GM23338 (cell line): ENCODE measurements at regions not wholly inside any gene's neighbourhood (a gene's known extent, or its start where the extent isn't known, plus 50 kb on each side); places are given as distances from the start of the nearest gene placed in this dataset.

Experiments
- ATAC-seq: fragments of 200-7000 bp; cut with Tn5 transposase; 3 replicates; pipeline ENCODE4 v1.9.1; 2020
- DNase-seq: peaks from one replicate; pipeline ENCODE4 v3.0.0-alpha.2; 2015; ENCODE audit warnings: low spot score
- H2AFZ ChIP-seq: fragments of 200-600 bp; sonication (generic); 2 replicates; pipeline ENCODE4 v1.8.0; 2016; ENCODE audit warnings: antibody characterized with exemption, mild to moderate bottlenecking, moderate library complexity
- H3F3A ChIP-seq: fragments of 200-600 bp; sonication (generic); replicated peaks from 2 replicates; pipeline ENCODE4 v1.8.0; 2017; ENCODE audit warnings: antibody characterized with exemption, mixed run types, low read depth
- H3K27ac ChIP-seq: fragments of 200-600 bp; sonication (generic); 2 replicates; pipeline ENCODE4 v1.6.1; 2016; ENCODE audit warnings: low read depth
- H3K27me3 ChIP-seq: fragments of 200-600 bp; sonication (generic); 2 replicates; pipeline ENCODE4 v1.8.0; 2016; ENCODE audit warnings: mild to moderate bottlenecking, mixed run types, moderate library complexity; ENCODE audit not compliant: insufficient read depth
- H3K36me3 ChIP-seq: fragments of 200-600 bp; sonication (generic); 2 replicates; pipeline ENCODE4 v1.8.0; 2016; ENCODE audit warnings: mild to moderate bottlenecking; ENCODE audit not compliant: insufficient read depth
- H3K4me1 ChIP-seq: fragments of 200-600 bp; sonication (generic); 2 replicates; pipeline ENCODE4 v1.8.0; 2016; ENCODE audit warnings: mild to moderate bottlenecking, moderate library complexity; ENCODE audit not compliant: insufficient read depth
- H3K4me2 ChIP-seq: fragments of 200-600 bp; sonication (generic); 2 replicates; pipeline ENCODE4 v1.7.1; 2017; ENCODE audit warnings: mixed run types
- H3K4me3 ChIP-seq: fragments of 200-600 bp; sonication (generic); 2 replicates; pipeline ENCODE4 v1.6.1; 2016; ENCODE audit warnings: mixed run types
- H3K79me2 ChIP-seq: fragments of 200-600 bp; sonication (generic); replicated peaks from 2 replicates; pipeline ENCODE4 v1.8.0; 2017; ENCODE audit warnings: mild to moderate bottlenecking; ENCODE audit not compliant: insufficient read depth
- H3K9me2 ChIP-seq: fragments of 200-600 bp; sonication (generic); 2 replicates; pipeline ENCODE4 v1.8.0; 2017; ENCODE audit not compliant: insufficient read depth
- H4K20me1 ChIP-seq: fragments of 200-600 bp; sonication (generic); replicated peaks from 2 replicates; pipeline ENCODE4 v1.8.0; 2017; ENCODE audit warnings: mild to moderate bottlenecking; ENCODE audit not compliant: insufficient read depth
- H3K27ac Mint-ChIP-seq: 2 replicates; pipeline ENCODE4 v1.8.0; 2020; ENCODE audit warnings: inconsistent platforms, mild to moderate bottlenecking, moderate library complexity, mixed read lengths
- H3K27me3 Mint-ChIP-seq: 3 replicates; pipeline ENCODE4 v1.8.0; 2022; ENCODE audit warnings: low read depth, mild to moderate bottlenecking, moderate library complexity, mixed read lengths, inconsistent platforms; ENCODE audit not compliant: insufficient read depth, poor library complexity
- H3K36me3 Mint-ChIP-seq: 3 replicates; pipeline ENCODE4 v1.8.0; 2021; ENCODE audit warnings: low read depth, mild to moderate bottlenecking, inconsistent platforms, moderate library complexity, mixed read lengths
- H3K4me1 Mint-ChIP-seq: 3 replicates; pipeline ENCODE4 v1.8.0; 2020; ENCODE audit warnings: mild to moderate bottlenecking, inconsistent platforms, mixed read lengths
- H3K4me3 Mint-ChIP-seq: 3 replicates; pipeline ENCODE4 v1.8.0; 2021; ENCODE audit warnings: moderate library complexity, mild to moderate bottlenecking, inconsistent platforms, mixed read lengths
- H3K9me3 Mint-ChIP-seq: 3 replicates; pipeline ENCODE4 v1.8.0; 2020; ENCODE audit warnings: moderate library complexity, mild to moderate bottlenecking, inconsistent platforms, mixed read lengths
- CREB1 ChIP-seq: fragments of 250-450 bp; sonication (Bioruptor Pico); IDR thresholded peaks from 2 replicates; pipeline ENCODE4 v1.5.0; 2020; ENCODE audit warnings: low read depth, mild to moderate bottlenecking, moderate library complexity
- CTCF ChIP-seq, 2 experiments: fragments of 200-600 bp in 1 of 2; sonication (generic) in 1 of 2; conservative IDR thresholded peaks; 2 replicates each; pipeline versions ENCODE4 v1.5.1 to v1.6.1; 2016 to 2017; ENCODE audit warnings: antibody characterized with exemption in 2 of 2, low read depth in 2 of 2, mild to moderate bottlenecking in 2 of 2, moderate library complexity in 1 of 2
- ETS1 ChIP-seq: IDR thresholded peaks from 2 replicates; pipeline ENCODE4 v1.6.1; 2016; ENCODE audit warnings: antibody characterized with exemption
- EZH2 ChIP-seq: fragments of 200-600 bp; sonication (generic); IDR thresholded peaks from one replicate; pipeline ENCODE4 v1.8.0; 2017; ENCODE audit warnings: antibody characterized with exemption, mild to moderate bottlenecking, low read depth; ENCODE audit not compliant: unreplicated experiment
- EZH2phosphoT487 ChIP-seq: fragments of 200-600 bp; sonication (generic); IDR thresholded peaks from one replicate; pipeline ENCODE4 v1.8.1; 2018; ENCODE audit warnings: antibody characterized with exemption; ENCODE audit not compliant: unreplicated experiment
- JUNB ChIP-seq: IDR thresholded peaks from one replicate; pipeline ENCODE4 v1.6.1; 2016; ENCODE audit warnings: antibody characterized with exemption; ENCODE audit not compliant: unreplicated experiment
- NANOG ChIP-seq: IDR thresholded peaks from 2 replicates; pipeline ENCODE4 v1.6.1; 2016; ENCODE audit warnings: antibody characterized with exemption, borderline replicate concordance
- POLR2AphosphoS5 ChIP-seq: IDR thresholded peaks from 2 replicates; pipeline ENCODE4 v1.6.1; 2016; ENCODE audit warnings: antibody characterized with exemption, low read depth
- STAT1 ChIP-seq: IDR thresholded peaks from one replicate; pipeline ENCODE4 v1.6.1; 2016; ENCODE audit warnings: antibody characterized with exemption; ENCODE audit not compliant: unreplicated experiment
- ZNF114 ChIP-seq: fragments of 250-450 bp; sonication (Bioruptor Pico); IDR thresholded peaks from 2 replicates; pipeline ENCODE4 v1.5.0; 2020; ENCODE audit warnings: mild to moderate bottlenecking, moderate library complexity
- ZNF331 ChIP-seq: fragments of 250-450 bp; sonication (Bioruptor Pico); IDR thresholded peaks from 2 replicates; pipeline ENCODE4 v1.5.0; 2020; ENCODE audit warnings: low read depth, mild to moderate bottlenecking, moderate library complexity
- ZNF462 ChIP-seq: fragments of 250-450 bp; sonication (Bioruptor Pico); IDR thresholded peaks from 2 replicates; pipeline ENCODE4 v1.5.0; 2020; ENCODE audit warnings: mild to moderate bottlenecking, moderate library complexity
- TF ChIP-seq, protein P1 (sequence below): IDR thresholded peaks from one replicate; pipeline ENCODE4 v1.6.1; 2018; ENCODE audit warnings: antibody characterized with exemption; ENCODE audit not compliant: unreplicated experiment

DNA sequence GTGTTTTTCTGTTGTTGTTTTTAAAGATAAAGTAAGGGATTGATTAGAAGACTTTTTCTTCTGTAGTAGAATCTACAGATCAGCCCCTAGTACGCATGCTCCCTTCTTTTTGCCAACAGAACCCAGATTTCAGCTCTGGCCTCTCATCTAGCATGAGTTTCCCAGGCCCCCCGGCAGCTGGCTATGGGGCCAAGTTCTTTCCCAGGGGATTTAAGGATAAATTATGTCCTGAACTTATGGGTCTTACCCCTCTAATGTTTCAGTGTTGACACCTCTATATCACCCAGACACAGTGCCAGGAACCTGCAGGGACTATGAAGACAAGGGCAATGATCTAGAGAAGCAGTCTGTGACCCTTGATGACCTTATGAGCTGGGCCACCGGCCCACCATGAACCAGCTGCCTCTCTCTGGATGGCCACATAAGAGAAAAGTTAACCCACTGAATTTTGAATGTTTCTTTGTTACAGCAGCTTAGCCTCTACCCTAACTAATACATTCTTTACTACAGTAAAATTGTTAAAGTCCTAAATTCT lies 150.5 kb downstream of the UNC5CL start:
- H3K9me2 ChIP-seq: no peaks in the 10 kb centered on the region
- Mint-ChIP-seq H3K36me3 (no peaks in the 10 kb centered on the region), H3K4me3 (no peak overlapping the region), H3K27me3 (peaks cover 9% of the 10 kb centered on the region), H3K27ac (no peak overlapping the region), H3K4me1 (peaks cover 2% of the 10 kb centered on the region; the same call in 1 of the 3 replicates), H3K9me3 (no peaks in the 10 kb centered on the region)
- no peak overlapping the region for H3K27ac ChIP-seq
- no peaks in the 10 kb centered on the region for H3K79me2 ChIP-seq
- H4K20me1 ChIP-seq: no peaks in the 10 kb centered on the region
- no peak for DNase-seq
- no peak overlapping the region for H2AFZ ChIP-seq
- H3K4me3 ChIP-seq: no peak overlapping the region
- no peak overlapping the region for H3K4me2 ChIP-seq
- H3K36me3 ChIP-seq: no peaks in the 10 kb centered on the region
- H3K4me1 ChIP-seq: no peaks in the 10 kb centered on the region
- no peaks in the 10 kb centered on the region for H3K27me3 ChIP-seq
- TF ChIP-seq ZNF331 (CRISPR knock-in tag) (no peak), ZNF114 (CRISPR knock-in tag) (no peak), ETS1 (no peak), CREB1 (CRISPR knock-in tag) (no peak), POLR2AphosphoS5 (no peak), EZH2phosphoT487 (no peak), EZH2 (no peak), ZNF462 (CRISPR knock-in tag) (no peak), STAT1 (no peak), JUNB (no peak), CTCF (conservative IDR thresholded peaks at IDR 0.05; ENCODE audit: low read depth in 2 of 2) (no peak), NANOG (no peak)
- TF ChIP-seq, protein P1, sequence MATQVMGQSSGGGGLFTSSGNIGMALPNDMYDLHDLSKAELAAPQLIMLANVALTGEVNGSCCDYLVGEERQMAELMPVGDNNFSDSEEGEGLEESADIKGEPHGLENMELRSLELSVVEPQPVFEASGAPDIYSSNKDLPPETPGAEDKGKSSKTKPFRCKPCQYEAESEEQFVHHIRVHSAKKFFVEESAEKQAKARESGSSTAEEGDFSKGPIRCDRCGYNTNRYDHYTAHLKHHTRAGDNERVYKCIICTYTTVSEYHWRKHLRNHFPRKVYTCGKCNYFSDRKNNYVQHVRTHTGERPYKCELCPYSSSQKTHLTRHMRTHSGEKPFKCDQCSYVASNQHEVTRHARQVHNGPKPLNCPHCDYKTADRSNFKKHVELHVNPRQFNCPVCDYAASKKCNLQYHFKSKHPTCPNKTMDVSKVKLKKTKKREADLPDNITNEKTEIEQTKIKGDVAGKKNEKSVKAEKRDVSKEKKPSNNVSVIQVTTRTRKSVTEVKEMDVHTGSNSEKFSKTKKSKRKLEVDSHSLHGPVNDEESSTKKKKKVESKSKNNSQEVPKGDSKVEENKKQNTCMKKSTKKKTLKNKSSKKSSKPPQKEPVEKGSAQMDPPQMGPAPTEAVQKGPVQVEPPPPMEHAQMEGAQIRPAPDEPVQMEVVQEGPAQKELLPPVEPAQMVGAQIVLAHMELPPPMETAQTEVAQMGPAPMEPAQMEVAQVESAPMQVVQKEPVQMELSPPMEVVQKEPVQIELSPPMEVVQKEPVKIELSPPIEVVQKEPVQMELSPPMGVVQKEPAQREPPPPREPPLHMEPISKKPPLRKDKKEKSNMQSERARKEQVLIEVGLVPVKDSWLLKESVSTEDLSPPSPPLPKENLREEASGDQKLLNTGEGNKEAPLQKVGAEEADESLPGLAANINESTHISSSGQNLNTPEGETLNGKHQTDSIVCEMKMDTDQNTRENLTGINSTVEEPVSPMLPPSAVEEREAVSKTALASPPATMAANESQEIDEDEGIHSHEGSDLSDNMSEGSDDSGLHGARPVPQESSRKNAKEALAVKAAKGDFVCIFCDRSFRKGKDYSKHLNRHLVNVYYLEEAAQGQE: no peak
- no peaks in the 10 kb centered on the region for H3F3A ChIP-seq
- ATAC-seq: no peak
